Cardiac fibroblast (primary cell): ENCODE measurements at regions not wholly inside any gene's neighbourhood (a gene's known extent, or its start where the extent isn't known, plus 50 kb on each side); places are given as distances from the start of the nearest gene placed in this dataset.
A peak's percentile ranks its signal among the peaks of the same experiment; 100 is the strongest.

ENCODE experiments used
- DNase-seq, 2 donors: peaks; one replicate each; pipeline versions ENCODE4 v3.0.0 to v3.0.0-alpha.2; 2010; ENCODE audit warnings: low read depth in 2 of 2
- H3K4me3 ChIP-seq, 2 donors: replicated peaks in 1 of 2; 1 replicate in 1 of 2; 2 replicates in 1 of 2; pipeline ENCODE4 v1.5.1; 2011; ENCODE audit warnings: low read depth in 2 of 2, low read length in 2 of 2, mild to moderate bottlenecking in 2 of 2, moderate library complexity in 1 of 2
- TF ChIP-seq, protein P1 (sequence below): IDR thresholded peaks from one replicate; pipeline ENCODE4 v1.5.1; 2011; ENCODE audit warnings: low read depth, mild to moderate bottlenecking, low read length, inconsistent platforms

DNA sequence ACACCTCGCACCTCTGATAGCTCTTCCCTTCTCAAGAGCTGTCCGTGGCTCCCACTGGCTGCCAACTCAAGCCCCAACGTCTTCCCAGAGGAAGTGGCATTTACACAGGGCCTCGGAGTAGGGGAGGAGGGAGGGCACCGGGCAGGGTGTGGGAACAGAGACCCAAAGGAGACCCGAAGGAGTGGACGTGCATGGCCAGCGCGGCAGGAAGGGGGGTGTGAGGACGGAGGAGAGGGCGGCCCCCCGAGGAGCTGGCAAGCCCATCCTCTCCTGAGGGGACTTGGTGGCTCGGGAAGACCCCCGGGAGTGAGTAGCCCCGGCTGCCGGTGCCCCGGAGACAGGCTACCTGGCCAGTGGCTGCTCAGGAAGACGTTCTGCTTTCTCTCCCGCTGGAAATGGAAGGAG, 85.9 kb downstream of the FOXL3 start:
- no peak overlapping the region for H3K4me3 ChIP-seq
- TF ChIP-seq, protein P1, sequence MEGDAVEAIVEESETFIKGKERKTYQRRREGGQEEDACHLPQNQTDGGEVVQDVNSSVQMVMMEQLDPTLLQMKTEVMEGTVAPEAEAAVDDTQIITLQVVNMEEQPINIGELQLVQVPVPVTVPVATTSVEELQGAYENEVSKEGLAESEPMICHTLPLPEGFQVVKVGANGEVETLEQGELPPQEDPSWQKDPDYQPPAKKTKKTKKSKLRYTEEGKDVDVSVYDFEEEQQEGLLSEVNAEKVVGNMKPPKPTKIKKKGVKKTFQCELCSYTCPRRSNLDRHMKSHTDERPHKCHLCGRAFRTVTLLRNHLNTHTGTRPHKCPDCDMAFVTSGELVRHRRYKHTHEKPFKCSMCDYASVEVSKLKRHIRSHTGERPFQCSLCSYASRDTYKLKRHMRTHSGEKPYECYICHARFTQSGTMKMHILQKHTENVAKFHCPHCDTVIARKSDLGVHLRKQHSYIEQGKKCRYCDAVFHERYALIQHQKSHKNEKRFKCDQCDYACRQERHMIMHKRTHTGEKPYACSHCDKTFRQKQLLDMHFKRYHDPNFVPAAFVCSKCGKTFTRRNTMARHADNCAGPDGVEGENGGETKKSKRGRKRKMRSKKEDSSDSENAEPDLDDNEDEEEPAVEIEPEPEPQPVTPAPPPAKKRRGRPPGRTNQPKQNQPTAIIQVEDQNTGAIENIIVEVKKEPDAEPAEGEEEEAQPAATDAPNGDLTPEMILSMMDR = no peak
- no peak for DNase-seq

GRCh38 chr7:376306-377079, 86.5 kb downstream of the FOXL3 start:
- TF ChIP-seq, protein P1 = no peak
- no peak for DNase-seq
- no peak overlapping the region for H3K4me3 ChIP-seq

GRCh38 chr7:377080-378040, 87.4 kb downstream of the FOXL3 start:
- TF ChIP-seq, protein P1 = no peak
- no peak for DNase-seq
- no peak overlapping the region for H3K4me3 ChIP-seq

DNA sequence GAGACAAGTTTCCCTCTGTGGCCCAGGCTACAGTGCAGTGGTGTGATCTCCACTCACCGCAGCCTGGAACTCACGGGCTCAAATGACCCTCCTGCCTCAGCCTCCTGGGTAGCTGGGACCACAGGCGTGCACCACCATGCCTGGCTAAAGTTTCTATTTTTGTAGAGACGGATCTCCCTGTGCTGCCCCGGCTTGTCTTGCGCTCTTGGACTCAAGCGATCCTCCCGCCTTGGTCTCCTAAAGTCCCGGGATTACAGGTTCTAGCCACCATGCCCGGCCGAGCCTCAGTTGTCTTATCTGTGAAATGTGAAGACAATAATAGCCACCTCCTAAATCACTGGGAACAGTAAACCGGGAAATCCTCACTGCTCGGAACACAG, 88.1 kb downstream of the FOXL3 start:
- no peak for DNase-seq

DNA sequence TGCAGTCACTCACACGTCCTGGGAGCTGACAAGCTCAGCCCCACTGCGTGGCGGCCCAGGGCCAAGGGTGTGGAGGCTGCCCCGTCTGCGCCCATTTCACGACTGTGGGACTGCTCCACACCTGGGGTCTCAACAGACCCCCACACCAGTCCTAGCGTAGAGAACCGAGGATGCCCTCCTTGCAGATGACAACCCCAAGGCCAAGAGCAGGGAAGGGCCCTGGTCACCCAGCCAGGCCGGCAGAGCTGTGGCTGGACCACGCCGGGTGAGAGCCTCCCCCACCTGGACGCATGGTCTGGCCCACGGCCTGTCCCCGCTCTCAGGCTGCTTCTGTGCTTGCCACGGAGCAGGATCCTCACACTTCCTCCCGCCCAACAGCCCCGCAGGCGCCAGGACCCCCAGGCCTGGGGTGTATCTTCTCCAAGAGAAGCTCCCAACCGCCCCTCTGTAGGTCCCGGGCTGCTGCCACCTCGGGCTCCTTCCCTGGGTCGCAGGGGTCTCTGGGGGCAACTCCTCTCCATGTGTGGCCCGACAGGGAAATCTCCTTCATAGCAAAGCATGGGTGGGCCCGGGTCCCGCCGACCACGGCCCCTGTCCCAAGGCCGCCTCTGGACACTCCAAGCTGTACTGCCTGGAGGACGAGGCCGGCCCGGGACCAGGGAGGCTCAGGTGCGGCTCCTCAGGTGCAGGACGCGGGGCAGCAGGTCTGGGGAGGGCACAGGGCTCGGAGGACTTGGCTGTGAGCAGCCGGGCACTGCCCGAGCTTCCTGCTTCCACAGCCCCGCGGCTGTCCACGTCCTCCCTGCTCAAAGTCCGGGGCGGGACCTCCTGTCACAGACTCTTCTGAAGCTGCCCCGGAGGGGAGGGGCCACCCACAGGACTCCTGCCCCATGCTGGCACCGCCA, 88.8 kb downstream of the FOXL3 start:
- TF ChIP-seq, protein P1 = no peak
- DNase-seq = no peak
- H3K4me3 ChIP-seq = no peak overlapping the region

More for the DNA sequence above, 88.1 kb downstream of the FOXL3 start:
- TF ChIP-seq, protein P1 = no peak
- no peak overlapping the region for H3K4me3 ChIP-seq

- no peak for DNase-seq
- TF ChIP-seq, protein P1 = no peak
- H3K4me3 ChIP-seq = peak overlapping the region in 1 of 2 donors; percentile 8
Observed at GRCh38 chr7:379456-380138, 89.6 kb downstream of the FOXL3 start.
